ENCODE measurements at regions not wholly inside any gene's neighbourhood (a gene's known extent, or its start where the extent isn't known, plus 50 kb on each side); places are given as distances from the start of the nearest gene placed in this dataset.
A peak's percentile ranks its signal among the peaks of the same experiment; 100 is the strongest.

GRCh38 chr2:120528051-120528692 is 182.2 kb downstream of the INHBB start (continued):
- TF ChIP-seq NONO (IDR thresholded peaks at IDR 0.05) (no peak), NONO (CRISPR knock-in tag; conservative IDR thresholded peaks at IDR 0.05) (peak; percentile 69), NFRKB (IDR thresholded peaks at IDR 0.05) (no peak), ZNF501 (CRISPR knock-in tag; IDR thresholded peaks at IDR 0.05) (no peak), TBX2 (CRISPR knock-in tag; IDR thresholded peaks at IDR 0.05; ENCODE audit: borderline replicate concordance) (peak; percentile 87), GATA4 (IDR thresholded peaks at IDR 0.05; ENCODE audit: borderline replicate concordance, low read depth) (no peak), ZNF572 (CRISPR knock-in tag; IDR thresholded peaks at IDR 0.05) (no peak), SUZ12 (IDR thresholded peaks at IDR 0.05; ENCODE audit: low read depth, low read length) (no peak), SMYD3 (CRISPR knock-in tag; IDR thresholded peaks at IDR 0.05) (peak; percentile 79; the same call in 1 of the 2 replicates), SKI (IDR thresholded peaks at IDR 0.05; ENCODE audit: partially characterized antibody) (no peak), GPBP1L1 (CRISPR knock-in tag; IDR thresholded peaks at IDR 0.05) (no peak), ZNF7 (CRISPR knock-in tag; IDR thresholded peaks at IDR 0.05) (no peak), ZFY (CRISPR knock-in tag; IDR thresholded peaks at IDR 0.05) (0 out of 2 replicates have a peak, but pooled peaks have one; percentile 26), ZKSCAN8 (CRISPR knock-in tag; IDR thresholded peaks at IDR 0.05; ENCODE audit: borderline replicate concordance) (no peak), ZNF607 (CRISPR knock-in tag; IDR thresholded peaks at IDR 0.05; ENCODE audit: borderline replicate concordance) (peak; percentile 94), ZFAT (CRISPR knock-in tag; conservative IDR thresholded peaks at IDR 0.05) (no peak), ZNF644 (CRISPR knock-in tag; IDR thresholded peaks at IDR 0.05; ENCODE audit: low read depth) (no peak), ZNF549 (CRISPR knock-in tag; IDR thresholded peaks at IDR 0.05) (no peak), ZNF276 (CRISPR knock-in tag; IDR thresholded peaks at IDR 0.05; ENCODE audit: low read depth) (0 out of 2 replicates have a peak, but pooled peaks have one; percentile 60), ZNF790 (CRISPR knock-in tag; IDR thresholded peaks at IDR 0.05; ENCODE audit: borderline replicate concordance) (peak; percentile 94; the same call in 1 of the 2 replicates), CREB3 (CRISPR knock-in tag; IDR thresholded peaks at IDR 0.05) (no peak), EHMT2 (IDR thresholded peaks at IDR 0.05; ENCODE audit: borderline replicate concordance, low read depth, low read length) (peak; percentile 77; the same call in 1 of the 2 replicates), HOXA3 (CRISPR knock-in tag; IDR thresholded peaks at IDR 0.05) (peak; percentile 67), ZNF12 (CRISPR knock-in tag; IDR thresholded peaks at IDR 0.05) (no peak), TRIM22 (IDR thresholded peaks at IDR 0.05) (no peak), SAFB2 (CRISPR knock-in tag; IDR thresholded peaks at IDR 0.05; ENCODE audit: borderline replicate concordance, low read depth) (peak; percentile 63; the same call in 1 of the 2 replicates)
